ENCODE measurements at regions not wholly inside any gene's neighbourhood (a gene's known extent, or its start where the extent isn't known, plus 50 kb on each side); places are given as distances from the start of the nearest gene placed in this dataset.
A peak's percentile ranks its signal among the peaks of the same experiment; 100 is the strongest.

DNA sequence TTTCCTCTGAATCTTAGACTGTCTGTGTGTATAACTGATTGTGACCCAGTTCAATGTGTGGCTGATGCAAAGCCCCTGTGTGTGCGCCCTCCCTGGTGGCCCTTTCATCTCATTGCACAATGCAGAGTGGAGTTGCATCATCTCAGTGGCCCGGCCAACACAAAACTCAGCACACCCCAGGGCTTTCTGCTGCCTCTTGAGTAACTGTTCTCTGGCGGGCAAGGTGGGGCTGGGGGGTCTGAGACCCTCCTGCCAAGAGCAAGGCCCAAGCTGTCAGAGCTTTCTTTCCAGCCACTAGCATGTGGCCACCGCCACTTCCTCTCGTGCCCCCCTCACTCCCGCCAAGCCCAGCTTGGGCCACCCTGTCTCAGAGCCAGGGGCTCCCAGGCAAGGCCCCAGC lies 80.7 kb upstream of the ALDH1L1 start:
- peak; percentile 60 for DNase-seq (ENCODE audit: extremely low read depth, low read depth)

DNA sequence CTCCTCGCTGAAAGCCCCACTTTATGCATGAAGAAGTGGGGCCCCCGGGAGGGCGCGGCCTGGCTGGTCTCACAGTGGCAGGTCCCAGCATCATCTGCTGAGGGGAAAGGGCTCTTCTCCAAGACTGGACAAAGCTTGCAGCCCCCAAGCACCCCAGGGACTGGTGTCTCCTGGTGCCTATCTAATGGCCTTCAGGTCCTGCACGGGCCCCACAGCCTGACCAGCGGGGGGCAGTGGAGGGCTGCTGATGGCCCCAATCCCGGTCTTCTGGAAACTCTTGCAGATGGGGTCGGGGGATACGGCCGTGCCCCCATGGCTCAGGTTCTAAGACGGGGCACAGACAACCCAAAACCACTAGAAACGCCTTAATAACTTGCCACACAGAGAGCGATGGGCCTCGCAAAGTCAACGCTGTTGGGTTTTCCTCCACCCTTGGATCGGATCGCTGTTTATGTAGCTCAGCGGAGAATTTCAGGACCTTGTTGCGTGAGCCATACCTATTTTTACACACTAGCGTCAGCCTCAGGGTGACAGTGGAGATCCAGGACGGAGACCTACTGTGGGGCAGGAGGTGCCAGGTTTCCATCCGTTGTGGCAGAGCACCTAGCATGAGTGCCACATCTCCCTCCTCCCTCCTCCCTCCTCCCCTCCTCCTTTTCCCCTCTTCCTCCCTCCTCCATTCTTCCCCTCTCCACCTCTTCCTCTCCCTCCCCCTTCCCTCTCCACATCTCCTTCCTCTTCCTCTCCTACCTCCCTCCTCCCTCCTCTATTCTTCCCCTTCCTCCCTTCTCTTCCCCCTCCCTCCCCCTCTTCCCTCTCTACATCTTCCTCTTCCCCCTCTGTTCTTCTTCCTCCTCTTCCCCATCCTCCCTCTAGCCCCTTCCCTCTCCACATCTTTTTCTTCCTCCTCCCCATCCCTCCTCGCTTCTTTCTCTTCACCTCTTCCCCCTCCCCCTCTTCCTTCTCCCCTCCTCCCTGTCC lies 79.3 kb upstream of the ALDH1L1 start:
- TF ChIP-seq, protein P1, sequence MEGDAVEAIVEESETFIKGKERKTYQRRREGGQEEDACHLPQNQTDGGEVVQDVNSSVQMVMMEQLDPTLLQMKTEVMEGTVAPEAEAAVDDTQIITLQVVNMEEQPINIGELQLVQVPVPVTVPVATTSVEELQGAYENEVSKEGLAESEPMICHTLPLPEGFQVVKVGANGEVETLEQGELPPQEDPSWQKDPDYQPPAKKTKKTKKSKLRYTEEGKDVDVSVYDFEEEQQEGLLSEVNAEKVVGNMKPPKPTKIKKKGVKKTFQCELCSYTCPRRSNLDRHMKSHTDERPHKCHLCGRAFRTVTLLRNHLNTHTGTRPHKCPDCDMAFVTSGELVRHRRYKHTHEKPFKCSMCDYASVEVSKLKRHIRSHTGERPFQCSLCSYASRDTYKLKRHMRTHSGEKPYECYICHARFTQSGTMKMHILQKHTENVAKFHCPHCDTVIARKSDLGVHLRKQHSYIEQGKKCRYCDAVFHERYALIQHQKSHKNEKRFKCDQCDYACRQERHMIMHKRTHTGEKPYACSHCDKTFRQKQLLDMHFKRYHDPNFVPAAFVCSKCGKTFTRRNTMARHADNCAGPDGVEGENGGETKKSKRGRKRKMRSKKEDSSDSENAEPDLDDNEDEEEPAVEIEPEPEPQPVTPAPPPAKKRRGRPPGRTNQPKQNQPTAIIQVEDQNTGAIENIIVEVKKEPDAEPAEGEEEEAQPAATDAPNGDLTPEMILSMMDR (IDR thresholded peaks at IDR 0.05; ENCODE audit: low read depth, low read length), result peak; percentile 60
- DNase-seq (ENCODE audit: extremely low read depth, low read depth), result peak; percentile 8

More for the DNA sequence above, 80.7 kb upstream of the ALDH1L1 start:
- TF ChIP-seq, protein P1 (IDR thresholded peaks at IDR 0.05; ENCODE audit: low read depth, low read length), result no peak; the same call in 1 of the 2 replicates

DNA sequence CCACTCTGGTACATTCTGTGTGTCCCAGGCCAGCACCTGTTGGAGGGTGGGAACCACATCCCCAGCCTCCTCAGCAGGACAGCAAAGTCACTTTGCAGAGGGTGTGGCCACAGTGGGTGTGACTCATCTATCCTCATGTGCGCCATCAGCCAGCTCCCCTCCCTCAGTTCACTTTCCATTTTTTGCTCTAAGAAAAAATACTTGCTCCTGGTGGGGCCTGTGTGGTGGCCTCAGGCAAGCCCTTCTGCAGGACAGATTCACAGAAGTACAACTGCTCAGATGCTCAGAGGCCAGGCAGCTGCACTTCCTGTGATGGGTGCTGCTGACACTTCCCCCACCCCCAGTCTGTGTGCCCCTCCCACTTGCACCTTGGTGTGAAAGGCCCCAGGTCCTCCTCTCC lies 78.3 kb upstream of the ALDH1L1 start:
- TF ChIP-seq, protein P1 (IDR thresholded peaks at IDR 0.05; ENCODE audit: low read depth, low read length), result no peak
- DNase-seq (ENCODE audit: extremely low read depth, low read depth), result no peak

DNA sequence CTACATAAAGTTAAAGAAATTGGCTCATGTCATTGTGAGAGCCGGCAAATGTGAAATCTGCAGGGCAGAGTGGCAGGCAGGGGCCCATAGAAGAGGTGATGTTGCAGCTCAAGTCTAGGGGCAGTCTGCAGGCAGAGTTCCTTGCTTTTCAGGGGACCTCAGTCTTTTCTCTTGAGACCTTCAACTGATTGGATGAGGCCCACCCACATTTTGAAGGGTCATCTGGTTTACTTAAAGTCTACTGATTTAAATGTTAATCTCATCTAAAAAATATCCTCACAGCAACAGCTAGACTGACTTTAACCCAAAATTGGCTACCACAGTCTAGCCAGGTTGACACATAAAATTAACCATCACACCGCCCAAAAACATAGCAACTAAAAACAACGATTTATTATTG lies 77.6 kb upstream of the ALDH1L1 start:
- TF ChIP-seq, protein P1 (IDR thresholded peaks at IDR 0.05; ENCODE audit: low read depth, low read length), result no peak

DNA sequence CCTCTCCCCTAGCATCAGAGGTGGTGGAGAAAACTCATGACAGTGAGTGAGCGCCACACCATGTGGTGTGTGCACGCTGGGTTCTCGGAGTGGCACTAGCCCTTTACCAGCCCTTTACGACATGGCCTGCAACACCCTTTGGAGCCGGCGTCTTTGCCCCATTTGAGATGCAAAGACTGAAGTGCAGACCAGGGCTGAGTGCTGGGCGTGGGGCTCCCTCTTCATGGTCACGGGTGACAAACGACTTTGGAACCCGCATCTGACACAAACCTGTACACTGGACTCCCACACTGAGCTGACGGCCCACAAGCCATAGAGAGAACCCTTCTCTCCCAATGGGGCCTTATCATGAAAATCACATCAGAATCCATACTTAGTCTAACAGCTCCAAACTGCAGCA lies 76.8 kb upstream of the ALDH1L1 start:
- DNase-seq (ENCODE audit: extremely low read depth, low read depth), result no peak
- TF ChIP-seq, protein P1 (IDR thresholded peaks at IDR 0.05; ENCODE audit: low read depth, low read length), result no peak

More for the DNA sequence above, 77.6 kb upstream of the ALDH1L1 start:
- DNase-seq (ENCODE audit: extremely low read depth, low read depth), result no peak

DNA sequence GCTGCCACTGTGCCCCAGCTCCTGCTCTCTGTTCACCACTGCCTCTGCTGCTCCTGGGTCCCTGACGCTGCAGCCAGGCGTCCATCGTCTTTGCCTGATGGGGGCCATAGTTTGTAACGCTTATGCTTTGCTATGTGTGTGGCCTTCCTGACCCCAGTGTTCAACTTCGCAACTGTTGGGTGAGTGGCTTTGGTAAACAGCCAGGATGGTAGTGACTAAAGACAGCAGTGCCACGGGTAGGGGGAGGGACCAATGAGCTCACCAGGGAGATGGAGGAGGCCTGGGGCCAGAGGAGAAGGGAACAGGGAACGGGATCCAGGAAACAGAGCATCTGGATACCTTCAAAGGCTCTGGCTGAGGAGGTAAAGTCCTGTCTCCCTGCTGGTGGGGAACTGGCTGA lies 75.9 kb upstream of the ALDH1L1 start:
- TF ChIP-seq, protein P1 (IDR thresholded peaks at IDR 0.05; ENCODE audit: low read depth, low read length), result no peak

DNA sequence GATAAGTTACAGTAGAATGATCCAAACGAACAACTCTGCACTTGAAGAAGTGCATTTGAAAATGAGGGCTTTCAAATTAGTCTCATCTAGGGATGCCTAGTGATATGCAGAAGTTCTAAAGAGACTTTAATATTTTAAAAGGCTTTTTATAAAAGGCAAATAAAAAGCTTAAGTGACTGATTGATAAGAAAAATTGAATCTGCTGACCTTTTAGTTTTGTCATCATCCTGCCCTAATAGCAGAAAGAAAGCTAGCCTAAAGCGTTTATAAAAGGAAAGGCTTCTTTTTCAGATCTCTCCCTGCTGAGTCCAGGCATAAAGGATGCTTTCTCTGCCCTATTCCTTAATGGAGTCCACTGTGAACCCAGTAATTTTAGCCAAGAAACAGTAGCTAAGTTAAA lies 72.7 kb upstream of the ALDH1L1 start:
- DNase-seq (ENCODE audit: extremely low read depth, low read depth), result no peak

More for the DNA sequence above, 75.9 kb upstream of the ALDH1L1 start:
- DNase-seq (ENCODE audit: extremely low read depth, low read depth), result no peak

More for the DNA sequence above, 72.7 kb upstream of the ALDH1L1 start:
- TF ChIP-seq, protein P1 (IDR thresholded peaks at IDR 0.05; ENCODE audit: low read depth, low read length), result no peak
